Osteocyte (in vitro differentiated cells): ENCODE measurements at regions not wholly inside any gene's neighbourhood (a gene's known extent, or its start where the extent isn't known, plus 50 kb on each side); places are given as distances from the start of the nearest gene placed in this dataset.

Experiments used
- DNase-seq: peaks from one replicate; pipeline ENCODE4 v3.0.0; 2021; ENCODE audit warnings: mixed read lengths; ENCODE audit not compliant: unreplicated experiment; ENCODE audit errors: extremely low spot score
- H3K27ac Mint-ChIP-seq: one replicate; pipeline ENCODE4 v1.8.0; 2021; ENCODE audit warnings: mild to moderate bottlenecking, mixed read lengths; ENCODE audit not compliant: unreplicated experiment
- H3K27me3 Mint-ChIP-seq: one replicate; pipeline ENCODE4 v1.8.0; 2021; ENCODE audit warnings: mixed read lengths; ENCODE audit not compliant: unreplicated experiment
- H3K36me3 Mint-ChIP-seq: one replicate; pipeline ENCODE4 v1.8.0; 2021; ENCODE audit warnings: mixed read lengths; ENCODE audit not compliant: unreplicated experiment
- H3K4me1 Mint-ChIP-seq: one replicate; pipeline ENCODE4 v1.8.0; 2021; ENCODE audit warnings: mixed read lengths; ENCODE audit not compliant: unreplicated experiment
- H3K4me3 Mint-ChIP-seq: one replicate; pipeline ENCODE4 v1.8.0; 2021; ENCODE audit warnings: mild to moderate bottlenecking, moderate library complexity, mixed read lengths; ENCODE audit not compliant: unreplicated experiment
- H3K9me3 Mint-ChIP-seq: one replicate; pipeline ENCODE4 v1.8.0; 2021; ENCODE audit warnings: mixed read lengths; ENCODE audit not compliant: unreplicated experiment
- CTCF ChIP-seq: fragments of 200-600 bp; sonication (generic); IDR thresholded peaks from 2 replicates; pipeline ENCODE4 v1.5.0; 2021; ENCODE audit warnings: antibody characterized with exemption, mild to moderate bottlenecking, moderate library complexity

- no peak for DNase-seq
- Mint-ChIP-seq H3K4me1 (no peaks in the 10 kb centered on the region), H3K4me3 (no peak overlapping the region), H3K27me3 (no peaks in the 10 kb centered on the region), H3K27ac (no peak overlapping the region), H3K9me3 (peaks cover 12% of the 10 kb centered on the region), H3K36me3 (no peaks in the 10 kb centered on the region)
- no peak for TF ChIP-seq CTCF
Observed at GRCh38 chr19:28018499-28018898, 1194.5 kb downstream of the UQCRFS1 start.

- Mint-ChIP-seq H3K27ac (no peak overlapping the region), H3K4me3 (no peak overlapping the region), H3K27me3 (no peaks in the 10 kb centered on the region)
Observed at GRCh38 chr19:28014615-28015405, 1198.1 kb downstream of the UQCRFS1 start.

GRCh38 chr19:28012361-28012760 lies 1200.6 kb downstream of the UQCRFS1 start:
- Mint-ChIP-seq H3K4me1 (peaks cover 11% of the 10 kb centered on the region), H3K27me3 (no peaks in the 10 kb centered on the region), H3K4me3 (no peak overlapping the region), H3K27ac (no peak overlapping the region), H3K36me3 (no peaks in the 10 kb centered on the region), H3K9me3 (peaks cover 33% of the 10 kb centered on the region)
- DNase-seq = no peak
- no peak for TF ChIP-seq CTCF

More at GRCh38 chr19:28014615-28015405, 1198.1 kb downstream of the UQCRFS1 start:
- peaks cover 27% of the 10 kb centered on the region for H3K9me3 Mint-ChIP-seq
- no peak for TF ChIP-seq CTCF
- H3K4me1 Mint-ChIP-seq = peaks cover 2% of the 10 kb centered on the region
- no peak for DNase-seq
- H3K36me3 Mint-ChIP-seq = no peaks in the 10 kb centered on the region

GRCh38 chr19:28010656-28011055 lies 1202.3 kb downstream of the UQCRFS1 start:
- DNase-seq = no peak
- TF ChIP-seq CTCF = no peak
- Mint-ChIP-seq H3K27ac (no peak overlapping the region), H3K9me3 (peaks cover 39% of the 10 kb centered on the region), H3K27me3 (no peaks in the 10 kb centered on the region), H3K4me1 (peaks cover 11% of the 10 kb centered on the region), H3K36me3 (no peaks in the 10 kb centered on the region), H3K4me3 (no peak overlapping the region)

- Mint-ChIP-seq H3K27me3 (no peaks in the 10 kb centered on the region), H3K36me3 (no peaks in the 10 kb centered on the region), H3K4me3 (no peak overlapping the region), H3K27ac (peak overlapping the region; percentile 59), H3K4me1 (peaks cover 11% of the 10 kb centered on the region), H3K9me3 (peaks cover 36% of the 10 kb centered on the region)
- no peak for DNase-seq
- TF ChIP-seq CTCF = no peak
Observed at GRCh38 chr19:28009696-28010095, 1203.3 kb downstream of the UQCRFS1 start.
